Adrenal gland (tissue), 9 donors: ENCODE measurements at regions not wholly inside any gene's neighbourhood (a gene's known extent, or its start where the extent isn't known, plus 50 kb on each side); places are given as distances from the start of the nearest gene placed in this dataset.

Source experiments
- DNase-seq, 7 donors: peaks; one replicate each; pipeline ENCODE4 v3.0.0-alpha.2; 2019 to 2020
- H3K27ac ChIP-seq, 5 donors: fragments of 200-600 bp; sonication (generic) in 4 of 5; 1 replicate in 3 of 5; 2 replicates in 2 of 5; pipeline versions ENCODE4 v1.5.1 to v1.8.0; 2016 to 2020; ENCODE audit warnings: mild to moderate bottlenecking in 1 of 5
- H3K27me3 ChIP-seq: fragments of 200-600 bp; 2 replicates; pipeline ENCODE4 v1.8.0; 2021
- H3K36me3 ChIP-seq, 2 donors: fragments of 200-600 bp; replicated peaks in 1 of 2; 1 replicate in 1 of 2; 2 replicates in 1 of 2; pipeline versions ENCODE4 v1.5.1 to v1.8.0; 2018 to 2022
- H3K4me1 ChIP-seq, 2 donors: fragments of 200-600 bp; replicated peaks in 1 of 2; 1 replicate in 1 of 2; 2 replicates in 1 of 2; pipeline versions ENCODE4 v1.5.1 to v1.8.0; 2018 to 2021
- H3K4me3 ChIP-seq, 4 donors: fragments of 200-600 bp; sonication (generic) in 3 of 4; one replicate each; pipeline ENCODE4 v1.5.1; 2016 to 2018
- H3K9me3 ChIP-seq, 3 donors: fragments of 200-600 bp; sonication (generic) in 1 of 3; replicated peaks in 1 of 3; 1 replicate in 2 of 3; 2 replicates in 1 of 3; pipeline versions ENCODE4 v1.5.1 to v1.8.0; 2016 to 2021
- CTCF ChIP-seq, 6 experiments: fragments of 450-650 bp in 4 of 6; fragments of 200-600 bp in 2 of 6; sonication (generic) in 1 of 6; IDR thresholded peaks; 1 replicate in 5 of 6; 2 replicates in 1 of 6; pipeline versions ENCODE4 v1.5.1 to v1.8.0; 2016 to 2021; ENCODE audit warnings: antibody characterized with exemption in 6 of 6, mild to moderate bottlenecking in 2 of 6, moderate library complexity in 1 of 6
- POLR2A ChIP-seq, 2 donors: fragments of 450-650 bp; IDR thresholded peaks; one replicate each; pipeline ENCODE4 v1.6.1; 2017; ENCODE audit warnings: antibody characterized with exemption in 2 of 2, mild to moderate bottlenecking in 2 of 2, moderate library complexity in 1 of 2
- WGBS, 4 donors: extraction: QIAGEN DNeasy Blood & Tissue Kit in 2 of 4; methylation state at CpG; one replicate each; pipeline versions ENCODE4 v1.1.5 to v1.1.7; 2013 to 2017; 5-methylcytosine and 5-hydroxymethylcytosine counted together
- intact Hi-C, 2 donors: fragments of 100-400 bp; cut with DNase I; formaldehyde crosslinking; loops; one replicate each; pipeline versions ENCODE4 v1.14.1 to v1.15.0; 2022 to 2023
- donor health status: healthy with polysubstance abuse.
- donor health status: Bipolar disorder and iron deficiency.
- donor health status: DM: yes; HTN: yes; CAD: no.
- donor health status: DM: no; HTN: no; CAD: no.
- donor health status: DM: no; HTN: no; CAD: no.

GRCh38 chr10:8260645-8261044 lies 206.2 kb downstream of the GATA3 start:
- Histone ChIP-seq H3K36me3 (no peaks in the 10 kb centered on the region), H3K4me1 (no peaks in the 10 kb centered on the region), H3K4me3 (no peak overlapping the region), H3K9me3 (no peaks in the 10 kb centered on the region), H3K27ac (no peak overlapping the region), H3K27me3 (no peaks in the 10 kb centered on the region)
- WGBS, 4 donors, result 85 to 91% (median 89%) methylated on average over 16 of the region's 16 CpGs
- no peak for DNase-seq
- intact Hi-C loops, result no loop called here
- no peak for TF ChIP-seq CTCF (IDR thresholded peaks at IDR 0.05)
- TF ChIP-seq POLR2A (IDR thresholded peaks at IDR 0.05), result no peak

DNA sequence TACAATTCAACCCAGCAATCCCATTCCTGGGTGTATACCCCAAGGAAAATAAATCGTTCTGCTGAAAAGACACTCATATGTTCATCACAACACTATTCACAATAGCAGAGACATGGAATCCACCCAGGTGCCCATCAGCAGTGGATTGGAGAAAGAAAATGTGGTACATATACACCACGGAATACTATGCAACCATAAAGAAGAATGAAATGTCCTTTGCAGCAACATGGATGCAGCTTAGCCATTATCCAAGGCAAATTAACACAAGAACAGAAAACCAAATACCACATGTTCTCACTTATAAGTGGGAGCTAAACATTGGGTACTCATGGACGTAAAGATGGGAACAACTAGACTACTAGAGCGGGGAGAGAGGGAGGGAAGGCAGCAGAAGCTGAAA lies 207.8 kb downstream of the GATA3 start:
- intact Hi-C loops, result no loop called here
- Histone ChIP-seq H3K4me1 (no peaks in the 10 kb centered on the region), H3K9me3 (no peaks in the 10 kb centered on the region), H3K27ac (no peak overlapping the region), H3K4me3 (no peak overlapping the region), H3K27me3 (no peaks in the 10 kb centered on the region), H3K36me3 (no peaks in the 10 kb centered on the region)
- 79 to 91% (median 85%) methylated on average over 4 of the region's 4 CpGs for WGBS, 4 donors
- DNase-seq, result no peak
- TF ChIP-seq POLR2A (IDR thresholded peaks at IDR 0.05), result no peak
- no peak for TF ChIP-seq CTCF (IDR thresholded peaks at IDR 0.05)

- TF ChIP-seq CTCF (IDR thresholded peaks at IDR 0.05), result no peak
- TF ChIP-seq POLR2A (IDR thresholded peaks at IDR 0.05), result no peak
- intact Hi-C loops, result no loop called here
- no peaks in the 10 kb centered on the region for H3K4me1 ChIP-seq
- H3K4me3 ChIP-seq, result no peak overlapping the region
- H3K36me3 ChIP-seq, result no peaks in the 10 kb centered on the region
- 82 to 97% (median 91%) methylated on average over 5 of the region's 5 CpGs for WGBS, 4 donors
- no peaks in the 10 kb centered on the region for H3K9me3 ChIP-seq
- peak in 1 of 7 donors; percentile 11 for DNase-seq
- H3K27ac ChIP-seq, result no peak overlapping the region
- H3K27me3 ChIP-seq, result no peaks in the 10 kb centered on the region
These were observed 215.5 kb downstream of the GATA3 start for GRCh38 chr10:8269976-8270375.

DNA sequence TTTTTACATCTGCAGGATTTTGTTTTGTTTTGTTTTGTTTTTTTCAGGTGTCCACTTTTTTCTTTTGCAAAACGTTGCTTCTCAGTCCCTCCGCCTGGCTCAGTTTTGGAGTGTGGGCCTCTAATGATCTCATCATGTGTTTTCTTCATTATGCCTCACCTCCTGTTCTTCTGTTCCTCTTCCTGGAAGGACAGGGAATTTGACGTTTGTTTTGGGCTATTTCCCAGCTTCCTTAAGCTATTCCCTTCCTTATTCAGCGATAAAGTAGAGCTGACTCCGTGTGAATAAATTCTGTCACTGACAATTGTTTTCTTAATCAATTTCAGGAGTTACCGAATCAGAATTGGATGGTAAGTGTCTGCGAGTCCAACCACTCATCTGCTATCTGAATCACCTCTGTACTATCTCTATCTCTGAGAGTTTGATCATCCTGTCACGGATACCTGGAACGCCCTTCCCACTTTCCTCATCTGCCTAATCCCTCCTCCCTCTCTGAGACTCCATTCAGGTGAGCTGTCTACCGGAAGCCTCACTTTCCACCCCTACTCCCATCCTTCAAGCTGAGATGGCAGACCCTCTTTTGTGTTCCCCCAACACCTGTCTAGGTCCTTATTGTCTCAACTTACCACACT lies 218.4 kb downstream of the GATA3 start:
- no peaks in the 10 kb centered on the region for H3K9me3 ChIP-seq
- intact Hi-C loops, result no loop called here
- no peak overlapping the region for H3K4me3 ChIP-seq
- DNase-seq, result no peak
- H3K27ac ChIP-seq, result no peak overlapping the region
- no peak for TF ChIP-seq CTCF (IDR thresholded peaks at IDR 0.05)
- TF ChIP-seq POLR2A (IDR thresholded peaks at IDR 0.05), result no peak
- H3K4me1 ChIP-seq, result no peaks in the 10 kb centered on the region
- WGBS, 4 donors, result 66 to 70% (median 69%) methylated on average over 10 of the region's 10 CpGs
- H3K27me3 ChIP-seq, result no peaks in the 10 kb centered on the region
- no peaks in the 10 kb centered on the region for H3K36me3 ChIP-seq
